ENCODE measurements at regions not wholly inside any gene's neighbourhood (a gene's known extent, or its start where the extent isn't known, plus 50 kb on each side); places are given as distances from the start of the nearest gene placed in this dataset.

DNA sequence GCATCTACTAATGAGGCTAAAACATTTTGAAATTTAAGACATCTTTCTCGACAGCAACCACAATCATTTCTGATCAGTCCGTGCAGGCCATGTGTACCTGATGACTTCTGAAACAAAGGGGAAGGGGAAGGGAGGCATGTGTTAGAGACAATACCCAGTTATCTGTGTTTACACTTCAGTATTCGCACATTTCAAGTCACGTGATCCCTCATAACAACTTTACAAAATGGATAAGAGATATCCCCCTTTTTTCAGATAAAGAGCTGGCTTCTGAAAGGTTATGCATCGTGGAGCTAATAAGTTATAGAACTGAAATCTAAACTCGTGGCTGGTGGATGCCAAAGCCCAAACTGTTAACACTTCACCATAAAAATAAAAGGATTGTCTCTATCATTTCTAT lies 175.7 kb downstream of the CHRM3 start:
- Histone ChIP-seq H3K27ac (no peak overlapping the region), H3K4me1 (peaks cover 0 to 4% (median 0%) of the 10 kb centered on the region in 4 donors), H3K36me3 (no peaks in the 10 kb centered on the region), H3K27me3 (no peaks in the 10 kb centered on the region), H3K4me3 (no peak overlapping the region), H3K9me3 (no peaks in the 10 kb centered on the region)
- TF ChIP-seq, protein P1, sequence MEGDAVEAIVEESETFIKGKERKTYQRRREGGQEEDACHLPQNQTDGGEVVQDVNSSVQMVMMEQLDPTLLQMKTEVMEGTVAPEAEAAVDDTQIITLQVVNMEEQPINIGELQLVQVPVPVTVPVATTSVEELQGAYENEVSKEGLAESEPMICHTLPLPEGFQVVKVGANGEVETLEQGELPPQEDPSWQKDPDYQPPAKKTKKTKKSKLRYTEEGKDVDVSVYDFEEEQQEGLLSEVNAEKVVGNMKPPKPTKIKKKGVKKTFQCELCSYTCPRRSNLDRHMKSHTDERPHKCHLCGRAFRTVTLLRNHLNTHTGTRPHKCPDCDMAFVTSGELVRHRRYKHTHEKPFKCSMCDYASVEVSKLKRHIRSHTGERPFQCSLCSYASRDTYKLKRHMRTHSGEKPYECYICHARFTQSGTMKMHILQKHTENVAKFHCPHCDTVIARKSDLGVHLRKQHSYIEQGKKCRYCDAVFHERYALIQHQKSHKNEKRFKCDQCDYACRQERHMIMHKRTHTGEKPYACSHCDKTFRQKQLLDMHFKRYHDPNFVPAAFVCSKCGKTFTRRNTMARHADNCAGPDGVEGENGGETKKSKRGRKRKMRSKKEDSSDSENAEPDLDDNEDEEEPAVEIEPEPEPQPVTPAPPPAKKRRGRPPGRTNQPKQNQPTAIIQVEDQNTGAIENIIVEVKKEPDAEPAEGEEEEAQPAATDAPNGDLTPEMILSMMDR (IDR thresholded peaks at IDR 0.05): no peak
- DNase-seq: no peak
- intact Hi-C loops (cut with DNase I): no loop called here
- 90 to 91% methylated on average over 6 of the region's 6 CpGs for WGBS, 2 donors

DNA sequence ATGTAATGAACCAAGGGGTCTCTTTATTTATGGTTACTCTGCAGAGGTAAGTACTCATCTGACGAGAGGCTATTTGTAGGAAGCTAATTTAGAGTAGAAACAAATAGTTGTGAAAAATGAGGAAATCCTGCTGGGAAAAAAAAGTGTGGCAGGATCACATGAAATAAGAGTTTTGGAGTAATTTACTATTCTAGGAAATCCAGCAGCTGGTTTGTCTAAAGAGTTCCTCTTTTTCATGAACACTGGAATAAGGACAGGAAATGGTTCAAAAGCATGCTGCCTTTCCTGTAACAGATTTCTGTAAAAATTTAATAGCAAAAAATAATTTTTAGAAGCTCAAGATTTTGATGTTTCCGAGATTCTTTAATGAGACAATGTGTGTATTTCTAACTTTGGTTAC lies 177.3 kb downstream of the CHRM3 start:
- WGBS, 2 donors: 35 to 72% methylated on average over 2 of the region's 2 CpGs
- Histone ChIP-seq H3K27me3 (no peaks in the 10 kb centered on the region), H3K4me3 (no peak overlapping the region), H3K36me3 (no peaks in the 10 kb centered on the region), H3K27ac (no peak overlapping the region), H3K4me1 (peaks cover 0 to 8% (median 5%) of the 10 kb centered on the region in 4 donors), H3K9me3 (no peaks in the 10 kb centered on the region)
- DNase-seq: no peak
- intact Hi-C loops (cut with DNase I): no loop called here
- TF ChIP-seq, protein P1 (IDR thresholded peaks at IDR 0.05): no peak
- TF ChIP-seq POLR2A (IDR thresholded peaks at IDR 0.05): no peak
- peak in 1 of 4 donors; percentile 13 for TF ChIP-seq POLR2AphosphoS5 (IDR thresholded peaks at IDR 0.05)

DNA sequence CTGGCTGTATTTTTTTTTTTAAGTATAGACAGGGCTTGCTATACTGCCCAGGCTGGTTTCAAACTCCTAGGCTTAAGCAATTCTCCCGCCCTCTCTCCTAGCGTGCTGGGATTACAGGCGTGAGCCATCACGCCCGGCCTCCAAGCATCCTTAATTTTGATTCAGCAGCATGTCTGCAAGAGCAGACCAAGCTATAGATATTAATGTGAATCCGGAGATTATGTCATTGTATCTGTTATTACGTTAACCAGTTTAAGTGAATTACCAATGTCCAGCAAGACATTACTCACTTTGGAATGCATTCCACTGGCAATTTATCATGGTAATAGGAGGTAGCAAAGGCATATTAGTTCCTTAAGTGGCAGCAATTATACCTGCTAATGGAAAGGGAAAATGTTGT lies 179.7 kb downstream of the CHRM3 start:
- DNase-seq: no peak
- no peak for TF ChIP-seq POLR2A (IDR thresholded peaks at IDR 0.05)
- no peak for TF ChIP-seq POLR2AphosphoS5 (IDR thresholded peaks at IDR 0.05)
- TF ChIP-seq EP300 (IDR thresholded peaks at IDR 0.05): no peak
- TF ChIP-seq, protein P1 (IDR thresholded peaks at IDR 0.05): no peak
- 92 to 98% methylated on average over 7 of the region's 7 CpGs for WGBS, 2 donors
- intact Hi-C loops (cut with DNase I): no loop called here
- H3K36me3 ChIP-seq: no peaks in the 10 kb centered on the region
- no peak overlapping the region for H3K4me3 ChIP-seq
- no peak overlapping the region for H3K27ac ChIP-seq
- H3K9me3 ChIP-seq: no peaks in the 10 kb centered on the region
- H3K4me1 ChIP-seq: peaks cover 0 to 8% (median 3%) of the 10 kb centered on the region in 4 donors
- no peaks in the 10 kb centered on the region for H3K27me3 ChIP-seq

DNA sequence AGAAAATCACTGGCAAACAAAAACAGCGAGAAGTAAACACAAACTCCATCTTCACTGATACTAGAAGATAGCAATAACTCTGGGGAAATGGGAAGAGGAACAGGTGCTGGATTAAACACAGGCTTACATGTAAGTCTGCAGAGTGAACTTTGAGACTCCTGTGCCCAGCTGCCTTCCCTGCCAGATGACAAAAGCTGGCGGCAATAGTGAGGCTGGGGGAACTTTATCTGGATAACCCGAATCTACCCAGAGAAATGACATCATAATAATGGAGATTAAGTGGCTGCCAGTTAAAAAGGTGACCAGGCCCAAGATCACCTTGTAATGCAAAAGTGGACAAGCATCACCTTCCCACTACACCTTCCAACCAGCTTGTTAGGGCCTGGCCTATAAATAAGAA lies 184.5 kb downstream of the CHRM3 start:
- 79 to 82% methylated on average over 3 of the region's 3 CpGs for WGBS, 2 donors
- H3K9me3 ChIP-seq: no peaks in the 10 kb centered on the region
- no peak overlapping the region for H3K27ac ChIP-seq
- H3K4me3 ChIP-seq: no peak overlapping the region
- DNase-seq: no peak
- no peaks in the 10 kb centered on the region for H3K36me3 ChIP-seq
- intact Hi-C loops (cut with DNase I): no loop called here
- H3K27me3 ChIP-seq: no peaks in the 10 kb centered on the region
- TF ChIP-seq, protein P1 (IDR thresholded peaks at IDR 0.05): no peak
- TF ChIP-seq EP300 (IDR thresholded peaks at IDR 0.05) (no peak), POLR2A (IDR thresholded peaks at IDR 0.05) (no peak), POLR2AphosphoS5 (IDR thresholded peaks at IDR 0.05) (no peak)
- peaks cover 0 to 8% (median 3%) of the 10 kb centered on the region in 4 donors for H3K4me1 ChIP-seq

DNA sequence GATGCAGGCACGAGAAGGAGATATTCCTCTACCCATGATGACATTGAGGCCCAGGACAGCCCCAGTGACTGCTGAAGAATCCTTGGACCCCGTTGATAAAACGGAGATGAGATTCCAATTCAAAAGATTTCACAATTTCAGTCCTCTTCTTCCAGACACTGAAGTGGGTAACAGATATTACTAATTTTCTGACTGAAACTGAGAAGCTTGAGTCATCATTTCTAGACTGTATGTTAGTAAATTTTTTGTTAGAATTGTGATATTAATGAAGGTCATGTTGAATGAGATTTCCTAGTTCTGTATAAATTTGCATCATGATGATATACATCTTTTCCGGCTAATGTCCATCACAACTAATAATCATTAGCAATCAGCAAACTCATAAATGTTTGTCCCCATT lies 185.8 kb downstream of the CHRM3 start:
- TF ChIP-seq POLR2AphosphoS5 (IDR thresholded peaks at IDR 0.05) (no peak), EP300 (IDR thresholded peaks at IDR 0.05) (no peak), POLR2A (IDR thresholded peaks at IDR 0.05) (no peak)
- TF ChIP-seq, protein P1 (IDR thresholded peaks at IDR 0.05): no peak
- Histone ChIP-seq H3K36me3 (no peaks in the 10 kb centered on the region), H3K4me3 (no peak overlapping the region), H3K9me3 (no peaks in the 10 kb centered on the region), H3K4me1 (peaks cover 0 to 8% (median 3%) of the 10 kb centered on the region in 4 donors), H3K27me3 (no peaks in the 10 kb centered on the region), H3K27ac (no peak overlapping the region)
- intact Hi-C loops (cut with DNase I): no loop called here
- WGBS, 2 donors: 93 to 94% methylated on average over 4 of the region's 4 CpGs
- no peak for DNase-seq
